Ascending aorta (tissue), 2 donors: ENCODE measurements at regions not wholly inside any gene's neighbourhood (a gene's known extent, or its start where the extent isn't known, plus 50 kb on each side); places are given as distances from the start of the nearest gene placed in this dataset.

Experiments used
- DNase-seq, 2 donors: peaks; one replicate each; pipeline ENCODE4 v3.0.0-alpha.2; 2019; ENCODE audit warnings: low spot score in 2 of 2
- H3K27ac ChIP-seq, 2 donors: fragments of 200-600 bp; sonication (generic); one replicate each; pipeline ENCODE4 v1.5.1; 2016 to 2017; ENCODE audit warnings: mild to moderate bottlenecking in 1 of 2
- H3K27me3 ChIP-seq: fragments of 200-600 bp; sonication (generic); one replicate; pipeline ENCODE4 v1.5.1; 2017
- H3K36me3 ChIP-seq, 2 donors: fragments of 200-600 bp; sonication (generic); one replicate each; pipeline ENCODE4 v1.5.1; 2016
- H3K4me1 ChIP-seq, 2 donors: fragments of 200-600 bp; sonication (generic); one replicate each; pipeline ENCODE4 v1.5.1; 2016 to 2017; ENCODE audit warnings: mild to moderate bottlenecking in 1 of 2
- H3K4me3 ChIP-seq, 2 donors: fragments of 200-600 bp; sonication (generic); one replicate each; pipeline ENCODE4 v1.5.1; 2016 to 2017; ENCODE audit warnings: mild to moderate bottlenecking in 1 of 2
- H3K9me3 ChIP-seq, 2 donors: fragments of 200-600 bp; sonication (generic); one replicate each; pipeline ENCODE4 v1.5.1; 2016
- CTCF ChIP-seq, 3 experiments: fragments of 200-600 bp in 2 of 3; fragments of 450-650 bp in 1 of 3; sonication (generic) in 2 of 3; IDR thresholded peaks; one replicate each; pipeline ENCODE4 v1.5.1; 2016 to 2019; ENCODE audit warnings: antibody characterized with exemption in 3 of 3, mild to moderate bottlenecking in 1 of 3, moderate library complexity in 1 of 3
- intact Hi-C: fragments of 100-400 bp; cut with DNase I; formaldehyde crosslinking; loops from one replicate; pipeline ENCODE4 v1.15.1; 2023

- H3K27ac ChIP-seq = no peak overlapping the region
- no peaks in the 10 kb centered on the region for H3K36me3 ChIP-seq
- no peak for TF ChIP-seq CTCF (IDR thresholded peaks at IDR 0.05)
- intact Hi-C loops = no loop called here
- no peak for DNase-seq
- H3K27me3 ChIP-seq = no peaks in the 10 kb centered on the region
- no peak overlapping the region for H3K4me3 ChIP-seq
- no peaks in the 10 kb centered on the region for H3K9me3 ChIP-seq
- no peaks in the 10 kb centered on the region for H3K4me1 ChIP-seq
These were observed 2184.6 kb upstream of the PIK3C3 start for GRCh38 chr18:39770399-39770798.

GRCh38 chr18:39764873-39765272 lies 2190.2 kb upstream of the PIK3C3 start:
- Histone ChIP-seq H3K27ac (no peak overlapping the region), H3K4me3 (no peak overlapping the region), H3K4me1 (no peaks in the 10 kb centered on the region), H3K9me3 (no peaks in the 10 kb centered on the region), H3K27me3 (no peaks in the 10 kb centered on the region), H3K36me3 (no peaks in the 10 kb centered on the region)
- DNase-seq = no peak
- no peak for TF ChIP-seq CTCF (IDR thresholded peaks at IDR 0.05)
- intact Hi-C loops = no loop called here

GRCh38 chr18:39761273-39761672 lies 2193.8 kb upstream of the PIK3C3 start:
- intact Hi-C loops = no loop called here
- TF ChIP-seq CTCF (IDR thresholded peaks at IDR 0.05) = no peak
- Histone ChIP-seq H3K27ac (no peak overlapping the region), H3K4me3 (no peak overlapping the region), H3K9me3 (no peaks in the 10 kb centered on the region), H3K4me1 (no peaks in the 10 kb centered on the region), H3K27me3 (no peaks in the 10 kb centered on the region), H3K36me3 (no peaks in the 10 kb centered on the region)
- DNase-seq = no peak

GRCh38 chr18:39759926-39760325 lies 2194.3 kb upstream of the CELF4 start:
- Histone ChIP-seq H3K4me1 (no peaks in the 10 kb centered on the region), H3K27me3 (no peaks in the 10 kb centered on the region), H3K36me3 (no peaks in the 10 kb centered on the region), H3K27ac (no peak overlapping the region), H3K9me3 (no peaks in the 10 kb centered on the region), H3K4me3 (no peak overlapping the region)
- no peak for TF ChIP-seq CTCF (IDR thresholded peaks at IDR 0.05)
- intact Hi-C loops = no loop called here
- DNase-seq = no peak

- no peak for TF ChIP-seq CTCF (IDR thresholded peaks at IDR 0.05)
- intact Hi-C loops = no loop called here
These were observed 2187.6 kb upstream of the CELF4 start for GRCh38 chr18:39753178-39753577.

GRCh38 chr18:39752351-39752750 lies 2186.8 kb upstream of the CELF4 start:
- intact Hi-C loops = no loop called here
- no peaks in the 10 kb centered on the region for H3K4me1 ChIP-seq
- no peak for TF ChIP-seq CTCF (IDR thresholded peaks at IDR 0.05)
- no peak overlapping the region for H3K4me3 ChIP-seq
- H3K27ac ChIP-seq = no peak overlapping the region
- DNase-seq = no peak
- H3K27me3 ChIP-seq = no peaks in the 10 kb centered on the region
- H3K9me3 ChIP-seq = no peaks in the 10 kb centered on the region
- no peaks in the 10 kb centered on the region for H3K36me3 ChIP-seq

More at GRCh38 chr18:39753178-39753577, 2187.6 kb upstream of the CELF4 start:
- no peak for DNase-seq
- Histone ChIP-seq H3K27me3 (no peaks in the 10 kb centered on the region), H3K4me1 (no peaks in the 10 kb centered on the region), H3K4me3 (no peak overlapping the region), H3K27ac (no peak overlapping the region), H3K9me3 (no peaks in the 10 kb centered on the region), H3K36me3 (no peaks in the 10 kb centered on the region)
